ENCODE measurements at regions not wholly inside any gene's neighbourhood (a gene's known extent, or its start where the extent isn't known, plus 50 kb on each side); places are given as distances from the start of the nearest gene placed in this dataset.

DNA sequence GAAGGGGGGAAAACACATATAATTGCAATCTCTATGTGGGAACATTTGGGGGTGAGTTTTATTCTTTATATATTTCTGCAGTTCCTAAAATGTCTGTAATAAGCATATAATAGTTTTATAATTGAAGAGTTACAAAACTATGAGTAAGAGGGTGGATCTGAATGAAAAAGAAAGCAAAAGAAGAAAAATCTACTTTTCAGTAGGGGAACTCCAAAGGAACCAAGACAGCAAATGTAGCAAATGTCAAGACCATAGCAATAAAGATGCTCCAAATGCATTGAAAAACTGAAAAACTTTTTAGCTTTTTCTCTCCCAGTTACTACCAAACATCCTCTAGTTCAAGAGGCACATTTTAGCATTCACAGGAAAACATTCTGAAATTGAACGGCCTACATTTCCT, 434.8 kb downstream of the LMO4 start:
- no peak overlapping the region for H3K9ac ChIP-seq (ENCODE audit: low read length in 3 of 3)
- no peaks in the 10 kb centered on the region for H3K4me1 ChIP-seq (ENCODE audit: control insufficient read depth in 2 of 3, insufficient read depth in 2 of 3, low read depth in 1 of 3, low read length in 3 of 3)
- no peak for TF ChIP-seq CTCF (IDR thresholded peaks at IDR 0.05; ENCODE audit: borderline replicate concordance, extremely low read depth, insufficient read depth)
- H3K27me3 ChIP-seq (ENCODE audit: control insufficient read depth, insufficient read depth, low read length): no peaks in the 10 kb centered on the region
- intact Hi-C loops (cut with DNase I): no loop called here
- H3K4me3 ChIP-seq (ENCODE audit: low read length in 3 of 3): no peak overlapping the region
- DNase-seq: no peak
- H3K36me3 ChIP-seq (ENCODE audit: control insufficient read depth in 2 of 3, insufficient read depth in 3 of 3, low read length in 3 of 3): no peaks in the 10 kb centered on the region
- FAIRE-seq: no peak
- no peak overlapping the region for H3K27ac ChIP-seq (ENCODE audit: low read depth in 2 of 2, low read length in 2 of 2)
- no peaks in the 10 kb centered on the region for H3K9me3 ChIP-seq (ENCODE audit: control insufficient read depth in 2 of 3, insufficient read depth in 1 of 3, low read length in 3 of 3)

GRCh38 chr1:87765057-87765680, 436.5 kb downstream of the LMO4 start:
- Histone ChIP-seq H3K27ac (ENCODE audit: low read depth in 2 of 2, low read length in 2 of 2) (no peak overlapping the region), H3K27me3 (ENCODE audit: control insufficient read depth, insufficient read depth, low read length) (no peaks in the 10 kb centered on the region), H3K9ac (ENCODE audit: low read length in 3 of 3) (no peak overlapping the region), H3K4me1 (ENCODE audit: control insufficient read depth in 2 of 3, insufficient read depth in 2 of 3, low read depth in 1 of 3, low read length in 3 of 3) (no peaks in the 10 kb centered on the region), H3K4me3 (ENCODE audit: low read length in 3 of 3) (no peak overlapping the region), H3K9me3 (ENCODE audit: control insufficient read depth in 2 of 3, insufficient read depth in 1 of 3, low read length in 3 of 3) (no peaks in the 10 kb centered on the region), H3K36me3 (ENCODE audit: control insufficient read depth in 2 of 3, insufficient read depth in 3 of 3, low read length in 3 of 3) (no peaks in the 10 kb centered on the region)
- intact Hi-C loops (cut with DNase I): no loop called here
- FAIRE-seq (no peak), DNase-seq (no peak)
- TF ChIP-seq CTCF (IDR thresholded peaks at IDR 0.05; ENCODE audit: borderline replicate concordance, extremely low read depth, insufficient read depth): no peak

GRCh38 chr1:87765681-87766070, 437.0 kb downstream of the LMO4 start:
- no peak overlapping the region for H3K9ac ChIP-seq (ENCODE audit: low read length in 3 of 3)
- FAIRE-seq (peak; percentile 80), DNase-seq (peak in 1 of 5 donors; percentile 8)
- no peaks in the 10 kb centered on the region for H3K36me3 ChIP-seq (ENCODE audit: control insufficient read depth in 2 of 3, insufficient read depth in 3 of 3, low read length in 3 of 3)
- H3K9me3 ChIP-seq (ENCODE audit: control insufficient read depth in 2 of 3, insufficient read depth in 1 of 3, low read length in 3 of 3): no peaks in the 10 kb centered on the region
- TF ChIP-seq CTCF (IDR thresholded peaks at IDR 0.05; ENCODE audit: borderline replicate concordance, extremely low read depth, insufficient read depth): no peak
- H3K27me3 ChIP-seq (ENCODE audit: control insufficient read depth, insufficient read depth, low read length): no peaks in the 10 kb centered on the region
- H3K4me1 ChIP-seq (ENCODE audit: control insufficient read depth in 2 of 3, insufficient read depth in 2 of 3, low read depth in 1 of 3, low read length in 3 of 3): no peaks in the 10 kb centered on the region
- no peak overlapping the region for H3K4me3 ChIP-seq (ENCODE audit: low read length in 3 of 3)
- intact Hi-C loops (cut with DNase I): no loop called here
- no peak overlapping the region for H3K27ac ChIP-seq (ENCODE audit: low read depth in 2 of 2, low read length in 2 of 2)

- Histone ChIP-seq H3K27ac (ENCODE audit: low read depth in 2 of 2, low read length in 2 of 2) (no peak overlapping the region), H3K4me1 (ENCODE audit: control insufficient read depth in 2 of 3, insufficient read depth in 2 of 3, low read depth in 1 of 3, low read length in 3 of 3) (no peaks in the 10 kb centered on the region), H3K9ac (ENCODE audit: low read length in 3 of 3) (no peak overlapping the region), H3K36me3 (ENCODE audit: control insufficient read depth in 2 of 3, insufficient read depth in 3 of 3, low read length in 3 of 3) (no peaks in the 10 kb centered on the region), H3K4me3 (ENCODE audit: low read length in 3 of 3) (no peak overlapping the region), H3K27me3 (ENCODE audit: control insufficient read depth, insufficient read depth, low read length) (no peaks in the 10 kb centered on the region), H3K9me3 (ENCODE audit: control insufficient read depth in 2 of 3, insufficient read depth in 1 of 3, low read length in 3 of 3) (no peaks in the 10 kb centered on the region)
- DNase-seq (no peak), FAIRE-seq (no peak)
- no peak for TF ChIP-seq CTCF (IDR thresholded peaks at IDR 0.05; ENCODE audit: borderline replicate concordance, extremely low read depth, insufficient read depth)
- intact Hi-C loops (cut with DNase I): no loop called here
Observed at GRCh38 chr1:87766737-87767136, 438.1 kb downstream of the LMO4 start.
